ENCODE measurements at regions not wholly inside any gene's neighbourhood (a gene's known extent, or its start where the extent isn't known, plus 50 kb on each side); places are given as distances from the start of the nearest gene placed in this dataset.

DNA sequence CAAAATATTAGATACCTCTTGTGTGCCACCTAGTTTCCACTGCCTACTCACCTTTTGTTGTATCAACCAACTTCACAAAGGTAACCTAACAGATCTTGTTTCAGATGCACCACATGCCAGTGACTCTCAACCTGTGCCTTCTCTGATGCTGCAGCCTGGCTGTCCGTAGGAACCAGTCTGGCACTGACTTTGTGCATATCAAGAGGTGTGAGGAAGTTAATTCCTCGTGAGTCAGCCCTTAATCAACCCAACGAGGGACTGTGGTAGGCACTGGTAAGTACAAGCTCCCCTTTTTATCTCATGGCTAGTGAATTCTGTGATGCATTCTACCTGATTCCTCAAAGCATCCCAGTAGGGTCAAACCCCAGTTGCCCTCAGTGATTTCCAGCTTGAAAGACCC, 215.4 kb upstream of the CTNND2 start (continued):
- no peak for TF ChIP-seq JUNB (IDR thresholded peaks at IDR 0.05; ENCODE audit: unreplicated experiment)
- TF ChIP-seq STAT1 (IDR thresholded peaks at IDR 0.05; ENCODE audit: unreplicated experiment), result no peak

DNA sequence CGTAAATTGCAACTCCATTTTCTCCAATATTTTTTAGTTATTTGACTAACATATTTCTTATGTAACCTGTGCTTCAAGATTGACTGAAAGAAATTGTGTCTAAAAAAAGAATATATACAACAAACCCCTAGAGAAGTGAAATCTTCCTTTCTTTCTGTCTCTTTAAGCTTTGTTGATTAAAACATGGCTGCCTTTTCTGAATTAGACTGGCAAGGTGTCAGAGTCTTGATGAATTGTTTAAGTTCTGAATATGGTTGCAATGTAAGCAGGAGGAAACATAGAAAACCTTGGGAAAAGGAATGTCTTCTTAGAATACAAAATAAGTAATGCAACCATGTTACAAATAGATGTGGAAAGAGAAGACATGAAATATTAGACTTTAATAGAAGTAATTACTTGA, 209.8 kb upstream of the CTNND2 start:
- Mint-ChIP-seq H3K27ac (no peak overlapping the region), H3K4me1 (no peaks in the 10 kb centered on the region), H3K27me3 (ENCODE audit: insufficient read depth, low read depth, poor library complexity) (no peaks in the 10 kb centered on the region), H3K9me3 (no peaks in the 10 kb centered on the region), H3K4me3 (no peak overlapping the region), H3K36me3 (ENCODE audit: low read depth) (no peaks in the 10 kb centered on the region)
- no peaks in the 10 kb centered on the region for H3K4me1 ChIP-seq (ENCODE audit: insufficient read depth)
- no peaks in the 10 kb centered on the region for H4K20me1 ChIP-seq (replicated peaks; ENCODE audit: insufficient read depth)
- no peak overlapping the region for H3K4me2 ChIP-seq
- no peak overlapping the region for H2AFZ ChIP-seq
- no peaks in the 10 kb centered on the region for H3K36me3 ChIP-seq (ENCODE audit: insufficient read depth)
- TF ChIP-seq NANOG (IDR thresholded peaks at IDR 0.05; ENCODE audit: borderline replicate concordance) (no peak), EZH2phosphoT487 (IDR thresholded peaks at IDR 0.05; ENCODE audit: unreplicated experiment) (no peak), ZNF331 (CRISPR knock-in tag; IDR thresholded peaks at IDR 0.05; ENCODE audit: low read depth) (no peak), ZNF114 (CRISPR knock-in tag; IDR thresholded peaks at IDR 0.05) (no peak), CREB1 (CRISPR knock-in tag; IDR thresholded peaks at IDR 0.05; ENCODE audit: low read depth) (no peak)
- TF ChIP-seq, protein P1, sequence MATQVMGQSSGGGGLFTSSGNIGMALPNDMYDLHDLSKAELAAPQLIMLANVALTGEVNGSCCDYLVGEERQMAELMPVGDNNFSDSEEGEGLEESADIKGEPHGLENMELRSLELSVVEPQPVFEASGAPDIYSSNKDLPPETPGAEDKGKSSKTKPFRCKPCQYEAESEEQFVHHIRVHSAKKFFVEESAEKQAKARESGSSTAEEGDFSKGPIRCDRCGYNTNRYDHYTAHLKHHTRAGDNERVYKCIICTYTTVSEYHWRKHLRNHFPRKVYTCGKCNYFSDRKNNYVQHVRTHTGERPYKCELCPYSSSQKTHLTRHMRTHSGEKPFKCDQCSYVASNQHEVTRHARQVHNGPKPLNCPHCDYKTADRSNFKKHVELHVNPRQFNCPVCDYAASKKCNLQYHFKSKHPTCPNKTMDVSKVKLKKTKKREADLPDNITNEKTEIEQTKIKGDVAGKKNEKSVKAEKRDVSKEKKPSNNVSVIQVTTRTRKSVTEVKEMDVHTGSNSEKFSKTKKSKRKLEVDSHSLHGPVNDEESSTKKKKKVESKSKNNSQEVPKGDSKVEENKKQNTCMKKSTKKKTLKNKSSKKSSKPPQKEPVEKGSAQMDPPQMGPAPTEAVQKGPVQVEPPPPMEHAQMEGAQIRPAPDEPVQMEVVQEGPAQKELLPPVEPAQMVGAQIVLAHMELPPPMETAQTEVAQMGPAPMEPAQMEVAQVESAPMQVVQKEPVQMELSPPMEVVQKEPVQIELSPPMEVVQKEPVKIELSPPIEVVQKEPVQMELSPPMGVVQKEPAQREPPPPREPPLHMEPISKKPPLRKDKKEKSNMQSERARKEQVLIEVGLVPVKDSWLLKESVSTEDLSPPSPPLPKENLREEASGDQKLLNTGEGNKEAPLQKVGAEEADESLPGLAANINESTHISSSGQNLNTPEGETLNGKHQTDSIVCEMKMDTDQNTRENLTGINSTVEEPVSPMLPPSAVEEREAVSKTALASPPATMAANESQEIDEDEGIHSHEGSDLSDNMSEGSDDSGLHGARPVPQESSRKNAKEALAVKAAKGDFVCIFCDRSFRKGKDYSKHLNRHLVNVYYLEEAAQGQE (IDR thresholded peaks at IDR 0.05; ENCODE audit: unreplicated experiment), result no peak
- TF ChIP-seq, protein P2, sequence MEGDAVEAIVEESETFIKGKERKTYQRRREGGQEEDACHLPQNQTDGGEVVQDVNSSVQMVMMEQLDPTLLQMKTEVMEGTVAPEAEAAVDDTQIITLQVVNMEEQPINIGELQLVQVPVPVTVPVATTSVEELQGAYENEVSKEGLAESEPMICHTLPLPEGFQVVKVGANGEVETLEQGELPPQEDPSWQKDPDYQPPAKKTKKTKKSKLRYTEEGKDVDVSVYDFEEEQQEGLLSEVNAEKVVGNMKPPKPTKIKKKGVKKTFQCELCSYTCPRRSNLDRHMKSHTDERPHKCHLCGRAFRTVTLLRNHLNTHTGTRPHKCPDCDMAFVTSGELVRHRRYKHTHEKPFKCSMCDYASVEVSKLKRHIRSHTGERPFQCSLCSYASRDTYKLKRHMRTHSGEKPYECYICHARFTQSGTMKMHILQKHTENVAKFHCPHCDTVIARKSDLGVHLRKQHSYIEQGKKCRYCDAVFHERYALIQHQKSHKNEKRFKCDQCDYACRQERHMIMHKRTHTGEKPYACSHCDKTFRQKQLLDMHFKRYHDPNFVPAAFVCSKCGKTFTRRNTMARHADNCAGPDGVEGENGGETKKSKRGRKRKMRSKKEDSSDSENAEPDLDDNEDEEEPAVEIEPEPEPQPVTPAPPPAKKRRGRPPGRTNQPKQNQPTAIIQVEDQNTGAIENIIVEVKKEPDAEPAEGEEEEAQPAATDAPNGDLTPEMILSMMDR (conservative IDR thresholded peaks at IDR 0.05; ENCODE audit: low read depth in 2 of 2), result no peak
- TF ChIP-seq, protein P3, sequence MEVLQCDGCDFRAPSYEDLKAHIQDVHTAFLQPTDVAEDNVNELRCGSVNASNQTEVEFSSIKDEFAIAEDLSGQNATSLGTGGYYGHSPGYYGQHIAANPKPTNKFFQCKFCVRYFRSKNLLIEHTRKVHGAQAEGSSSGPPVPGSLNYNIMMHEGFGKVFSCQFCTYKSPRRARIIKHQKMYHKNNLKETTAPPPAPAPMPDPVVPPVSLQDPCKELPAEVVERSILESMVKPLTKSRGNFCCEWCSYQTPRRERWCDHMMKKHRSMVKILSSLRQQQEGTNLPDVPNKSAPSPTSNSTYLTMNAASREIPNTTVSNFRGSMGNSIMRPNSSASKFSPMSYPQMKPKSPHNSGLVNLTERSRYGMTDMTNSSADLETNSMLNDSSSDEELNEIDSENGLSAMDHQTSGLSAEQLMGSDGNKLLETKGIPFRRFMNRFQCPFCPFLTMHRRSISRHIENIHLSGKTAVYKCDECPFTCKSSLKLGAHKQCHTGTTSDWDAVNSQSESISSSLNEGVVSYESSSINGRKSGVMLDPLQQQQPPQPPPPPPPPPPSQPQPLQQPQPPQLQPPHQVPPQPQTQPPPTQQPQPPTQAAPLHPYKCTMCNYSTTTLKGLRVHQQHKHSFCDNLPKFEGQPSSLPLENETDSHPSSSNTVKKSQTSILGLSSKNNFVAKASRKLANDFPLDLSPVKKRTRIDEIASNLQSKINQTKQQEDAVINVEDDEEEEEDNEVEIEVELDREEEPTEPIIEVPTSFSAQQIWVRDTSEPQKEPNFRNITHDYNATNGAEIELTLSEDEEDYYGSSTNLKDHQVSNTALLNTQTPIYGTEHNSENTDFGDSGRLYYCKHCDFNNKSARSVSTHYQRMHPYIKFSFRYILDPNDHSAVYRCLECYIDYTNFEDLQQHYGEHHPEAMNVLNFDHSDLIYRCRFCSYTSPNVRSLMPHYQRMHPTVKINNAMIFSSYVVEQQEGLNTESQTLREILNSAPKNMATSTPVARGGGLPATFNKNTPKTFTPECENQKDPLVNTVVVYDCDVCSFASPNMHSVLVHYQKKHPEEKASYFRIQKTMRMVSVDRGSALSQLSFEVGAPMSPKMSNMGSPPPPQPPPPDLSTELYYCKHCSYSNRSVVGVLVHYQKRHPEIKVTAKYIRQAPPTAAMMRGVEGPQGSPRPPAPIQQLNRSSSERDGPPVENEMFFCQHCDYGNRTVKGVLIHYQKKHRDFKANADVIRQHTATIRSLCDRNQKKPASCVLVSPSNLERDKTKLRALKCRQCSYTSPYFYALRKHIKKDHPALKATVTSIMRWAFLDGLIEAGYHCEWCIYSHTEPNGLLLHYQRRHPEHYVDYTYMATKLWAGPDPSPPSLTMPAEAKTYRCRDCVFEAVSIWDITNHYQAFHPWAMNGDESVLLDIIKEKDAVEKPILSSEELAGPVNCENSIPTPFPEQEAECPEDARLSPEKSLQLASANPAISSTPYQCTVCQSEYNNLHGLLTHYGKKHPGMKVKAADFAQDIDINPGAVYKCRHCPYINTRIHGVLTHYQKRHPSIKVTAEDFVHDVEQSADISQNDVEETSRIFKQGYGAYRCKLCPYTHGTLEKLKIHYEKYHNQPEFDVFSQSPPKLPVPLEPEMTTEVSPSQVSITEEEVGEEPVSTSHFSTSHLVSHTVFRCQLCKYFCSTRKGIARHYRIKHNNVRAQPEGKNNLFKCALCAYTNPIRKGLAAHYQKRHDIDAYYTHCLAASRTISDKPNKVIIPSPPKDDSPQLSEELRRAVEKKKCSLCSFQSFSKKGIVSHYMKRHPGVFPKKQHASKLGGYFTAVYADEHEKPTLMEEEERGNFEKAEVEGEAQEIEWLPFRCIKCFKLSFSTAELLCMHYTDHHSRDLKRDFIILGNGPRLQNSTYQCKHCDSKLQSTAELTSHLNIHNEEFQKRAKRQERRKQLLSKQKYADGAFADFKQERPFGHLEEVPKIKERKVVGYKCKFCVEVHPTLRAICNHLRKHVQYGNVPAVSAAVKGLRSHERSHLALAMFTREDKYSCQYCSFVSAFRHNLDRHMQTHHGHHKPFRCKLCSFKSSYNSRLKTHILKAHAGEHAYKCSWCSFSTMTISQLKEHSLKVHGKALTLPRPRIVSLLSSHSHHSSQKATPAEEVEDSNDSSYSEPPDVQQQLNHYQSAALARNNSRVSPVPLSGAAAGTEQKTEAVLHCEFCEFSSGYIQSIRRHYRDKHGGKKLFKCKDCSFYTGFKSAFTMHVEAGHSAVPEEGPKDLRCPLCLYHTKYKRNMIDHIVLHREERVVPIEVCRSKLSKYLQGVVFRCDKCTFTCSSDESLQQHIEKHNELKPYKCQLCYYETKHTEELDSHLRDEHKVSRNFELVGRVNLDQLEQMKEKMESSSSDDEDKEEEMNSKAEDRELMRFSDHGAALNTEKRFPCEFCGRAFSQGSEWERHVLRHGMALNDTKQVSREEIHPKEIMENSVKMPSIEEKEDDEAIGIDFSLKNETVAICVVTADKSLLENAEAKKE (CRISPR knock-in tag; IDR thresholded peaks at IDR 0.05), result no peak
- H3F3A ChIP-seq (replicated peaks; ENCODE audit: low read depth), result no peaks in the 10 kb centered on the region
- no peaks in the 10 kb centered on the region for H3K9me2 ChIP-seq (ENCODE audit: insufficient read depth)
- H3K27me3 ChIP-seq (ENCODE audit: insufficient read depth), result no peaks in the 10 kb centered on the region
- H3K27ac ChIP-seq (ENCODE audit: low read depth), result no peak overlapping the region
- H3K4me3 ChIP-seq, result no peak overlapping the region
- ATAC-seq, result no peak
- no peaks in the 10 kb centered on the region for H3K79me2 ChIP-seq (replicated peaks; ENCODE audit: insufficient read depth)
- DNase-seq (ENCODE audit: low spot score), result no peak

Measured in GM23338 (cell line).